SK-N-SH (cell line): ENCODE measurements at regions not wholly inside any gene's neighbourhood (a gene's known extent, or its start where the extent isn't known, plus 50 kb on each side); places are given as distances from the start of the nearest gene placed in this dataset.

Experiments
- CHD2 ChIP-seq: fragments of 150-350 bp; IDR thresholded peaks from 2 replicates; pipeline ENCODE4 v1.6.1; 2018; ENCODE audit warnings: low read length; ENCODE audit not compliant: partially characterized antibody
- EZH2phosphoT487 ChIP-seq: fragments of 200-600 bp; sonication (generic); IDR thresholded peaks from 2 replicates; pipeline ENCODE4 v1.6.1; 2017; ENCODE audit warnings: low read depth, mixed run types, mild to moderate bottlenecking, antibody characterized with exemption, moderate library complexity, borderline replicate concordance
- POLR2AphosphoS5 ChIP-seq: IDR thresholded peaks from 2 replicates; pipeline ENCODE4 v1.6.1; 2012; ENCODE audit warnings: low read depth, low read length
- RAD21 ChIP-seq: IDR thresholded peaks from 2 replicates; pipeline ENCODE4 v1.6.1; 2012; ENCODE audit warnings: mild to moderate bottlenecking, low read length
- SMC3 ChIP-seq: IDR thresholded peaks from 2 replicates; pipeline ENCODE4 v1.6.1; 2012; ENCODE audit warnings: low read depth, low read length, improper control_type of control experiment
- YY1 ChIP-seq: IDR thresholded peaks from 2 replicates; pipeline ENCODE4 v1.4.0; 2012; ENCODE audit warnings: low read depth, mild to moderate bottlenecking
- TF ChIP-seq, protein P1 (sequence below): IDR thresholded peaks from 2 replicates; pipeline ENCODE4; 2012
- TF ChIP-seq, protein P2 (sequence below): fragments of 200-600 bp; sonication (generic); IDR thresholded peaks from 2 replicates; pipeline ENCODE4 v1.6.1; 2017; ENCODE audit warnings: antibody characterized with exemption, mild to moderate bottlenecking, moderate library complexity
- TF ChIP-seq, protein P3 (sequence below): IDR thresholded peaks from 2 replicates; pipeline ENCODE4 v1.4.0; 2012; ENCODE audit warnings: low read depth

DNA sequence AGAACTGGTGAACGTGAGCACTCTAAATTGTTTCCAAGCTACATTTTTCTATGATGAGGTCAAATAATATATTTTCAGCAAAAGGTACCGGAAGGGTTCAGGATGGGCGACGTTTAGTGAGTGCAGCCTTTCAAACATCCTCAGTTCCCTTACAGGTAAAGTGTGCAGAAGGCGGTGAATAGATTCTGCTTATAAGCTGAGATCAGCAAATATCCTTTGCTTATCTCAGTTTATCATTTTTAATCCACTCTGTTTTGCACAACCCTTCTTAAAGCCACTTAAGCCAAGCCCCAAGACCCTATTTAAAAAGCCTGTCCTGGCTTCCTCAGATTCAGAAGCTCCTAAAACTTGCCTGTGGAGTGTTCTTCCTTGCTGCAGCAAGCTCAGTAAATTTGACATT, 103.1 kb upstream of the DGKB start:
- TF ChIP-seq, protein P1, sequence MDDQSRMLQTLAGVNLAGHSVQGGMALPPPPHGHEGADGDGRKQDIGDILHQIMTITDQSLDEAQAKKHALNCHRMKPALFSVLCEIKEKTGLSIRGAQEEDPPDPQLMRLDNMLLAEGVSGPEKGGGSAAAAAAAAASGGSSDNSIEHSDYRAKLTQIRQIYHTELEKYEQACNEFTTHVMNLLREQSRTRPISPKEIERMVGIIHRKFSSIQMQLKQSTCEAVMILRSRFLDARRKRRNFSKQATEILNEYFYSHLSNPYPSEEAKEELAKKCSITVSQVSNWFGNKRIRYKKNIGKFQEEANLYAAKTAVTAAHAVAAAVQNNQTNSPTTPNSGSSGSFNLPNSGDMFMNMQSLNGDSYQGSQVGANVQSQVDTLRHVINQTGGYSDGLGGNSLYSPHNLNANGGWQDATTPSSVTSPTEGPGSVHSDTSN, result no peak
- TF ChIP-seq, protein P2, sequence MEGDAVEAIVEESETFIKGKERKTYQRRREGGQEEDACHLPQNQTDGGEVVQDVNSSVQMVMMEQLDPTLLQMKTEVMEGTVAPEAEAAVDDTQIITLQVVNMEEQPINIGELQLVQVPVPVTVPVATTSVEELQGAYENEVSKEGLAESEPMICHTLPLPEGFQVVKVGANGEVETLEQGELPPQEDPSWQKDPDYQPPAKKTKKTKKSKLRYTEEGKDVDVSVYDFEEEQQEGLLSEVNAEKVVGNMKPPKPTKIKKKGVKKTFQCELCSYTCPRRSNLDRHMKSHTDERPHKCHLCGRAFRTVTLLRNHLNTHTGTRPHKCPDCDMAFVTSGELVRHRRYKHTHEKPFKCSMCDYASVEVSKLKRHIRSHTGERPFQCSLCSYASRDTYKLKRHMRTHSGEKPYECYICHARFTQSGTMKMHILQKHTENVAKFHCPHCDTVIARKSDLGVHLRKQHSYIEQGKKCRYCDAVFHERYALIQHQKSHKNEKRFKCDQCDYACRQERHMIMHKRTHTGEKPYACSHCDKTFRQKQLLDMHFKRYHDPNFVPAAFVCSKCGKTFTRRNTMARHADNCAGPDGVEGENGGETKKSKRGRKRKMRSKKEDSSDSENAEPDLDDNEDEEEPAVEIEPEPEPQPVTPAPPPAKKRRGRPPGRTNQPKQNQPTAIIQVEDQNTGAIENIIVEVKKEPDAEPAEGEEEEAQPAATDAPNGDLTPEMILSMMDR, result no peak
- TF ChIP-seq CHD2 (no peak), RAD21 (no peak), EZH2phosphoT487 (no peak), POLR2AphosphoS5 (no peak), YY1 (no peak), SMC3 (no peak)
- TF ChIP-seq, protein P3, sequence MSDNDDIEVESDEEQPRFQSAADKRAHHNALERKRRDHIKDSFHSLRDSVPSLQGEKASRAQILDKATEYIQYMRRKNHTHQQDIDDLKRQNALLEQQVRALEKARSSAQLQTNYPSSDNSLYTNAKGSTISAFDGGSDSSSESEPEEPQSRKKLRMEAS, result no peak
